Endothelial cell of hepatic sinusoid (primary cell): ENCODE measurements at regions not wholly inside any gene's neighbourhood (a gene's known extent, or its start where the extent isn't known, plus 50 kb on each side); places are given as distances from the start of the nearest gene placed in this dataset.

Source experiments
- in situ Hi-C: cut with HindIII; loops from 2 replicates; pipeline ENCODE4 v1.10.0; 2017; ENCODE audit warnings: low sequenced_read_pairs

DNA sequence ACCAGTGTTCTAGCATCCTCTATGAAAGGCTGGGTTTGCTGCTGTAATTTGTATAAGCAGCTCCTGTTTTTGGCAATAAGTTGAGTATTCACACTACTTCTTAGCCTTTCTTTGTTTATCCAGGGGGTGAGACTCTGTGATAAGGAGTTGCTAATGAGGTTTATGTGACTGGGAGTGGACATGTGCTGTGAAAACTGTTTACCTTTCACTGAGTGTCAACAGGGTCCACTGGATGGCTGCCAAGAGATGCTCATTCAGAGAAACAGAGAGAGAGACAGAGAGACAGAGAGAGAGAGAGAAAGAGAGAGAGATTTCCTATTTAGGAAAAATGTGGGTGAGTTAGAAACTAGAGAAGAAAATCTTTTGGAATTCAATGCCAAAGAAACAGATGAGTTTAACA lies 233.9 kb downstream of the CHIC2 start:
- in situ Hi-C loops = no loop called here

DNA sequence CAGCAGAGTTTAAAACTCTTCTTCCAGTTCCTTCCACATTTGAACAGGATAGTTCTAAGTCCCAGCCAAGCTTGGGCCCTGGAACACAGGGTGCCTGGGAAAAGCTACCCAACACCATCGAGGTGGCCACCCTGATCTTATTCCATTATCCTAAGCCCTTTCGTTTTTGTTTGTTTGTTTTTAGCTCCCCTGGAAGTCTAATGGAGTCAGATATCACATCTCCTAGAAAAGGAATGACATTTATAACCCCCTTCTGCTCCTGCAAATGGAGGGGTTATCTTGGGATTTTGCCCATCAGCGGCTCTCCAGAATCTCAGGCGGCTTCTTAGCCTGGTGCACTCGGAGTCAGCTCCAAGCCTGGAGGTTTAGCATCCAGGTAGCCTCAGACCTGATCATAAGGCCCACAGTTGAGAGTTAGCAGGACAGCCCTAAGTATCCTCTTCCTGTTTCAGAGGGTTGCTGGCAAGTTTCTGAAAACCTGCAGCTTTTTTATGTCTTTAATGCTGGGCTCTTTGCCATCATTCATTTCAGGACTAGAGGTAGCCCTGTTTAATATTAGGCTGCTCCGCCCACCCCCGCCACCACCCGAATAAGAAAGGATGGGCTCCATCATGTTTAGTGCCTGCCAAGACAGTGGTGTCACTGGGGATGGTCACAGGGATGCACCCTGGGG lies 230.0 kb upstream of the LNX1 start:
- in situ Hi-C loops = no loop called here

DNA sequence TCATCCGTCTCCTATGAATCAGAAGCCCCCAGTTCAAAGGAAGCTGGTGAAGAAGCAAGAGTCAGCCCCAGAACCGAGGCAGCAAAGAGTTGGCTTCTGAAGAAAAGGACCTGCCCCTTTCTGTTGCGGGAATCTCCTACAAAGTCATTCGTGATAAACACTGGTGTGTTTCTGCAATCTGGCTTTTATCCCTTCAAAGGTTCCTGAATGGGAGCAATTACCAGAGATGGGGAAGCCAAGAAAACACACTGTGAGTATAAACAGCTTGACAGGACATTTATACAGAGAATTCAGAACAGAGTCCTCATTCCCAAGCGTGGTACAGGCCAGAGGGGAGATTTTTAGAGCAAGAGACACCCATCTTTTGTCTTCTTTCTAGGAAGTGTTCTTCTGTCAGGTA lies 226.8 kb upstream of the LNX1 start:
- in situ Hi-C loops = no loop called here

DNA sequence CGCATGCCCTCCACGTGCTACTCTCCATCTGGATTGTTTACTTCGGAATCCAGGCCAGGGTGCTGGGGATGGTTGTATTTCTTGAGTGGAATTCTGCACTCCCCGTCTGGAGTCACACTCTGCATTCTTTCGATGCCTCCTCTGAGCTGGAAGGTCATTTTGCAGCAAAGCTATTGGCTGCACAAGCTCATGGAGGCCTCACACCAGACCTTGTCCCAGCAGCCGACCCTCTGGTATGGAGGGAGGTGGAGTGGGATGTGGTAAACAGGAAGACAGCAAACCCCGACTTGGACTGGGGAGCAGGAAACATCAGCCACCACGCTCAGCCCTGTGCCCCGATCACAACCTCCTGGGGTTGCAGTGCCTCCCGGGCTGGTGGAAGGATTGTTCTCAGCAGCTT lies 225.3 kb upstream of the LNX1 start:
- in situ Hi-C loops = no loop called here

DNA sequence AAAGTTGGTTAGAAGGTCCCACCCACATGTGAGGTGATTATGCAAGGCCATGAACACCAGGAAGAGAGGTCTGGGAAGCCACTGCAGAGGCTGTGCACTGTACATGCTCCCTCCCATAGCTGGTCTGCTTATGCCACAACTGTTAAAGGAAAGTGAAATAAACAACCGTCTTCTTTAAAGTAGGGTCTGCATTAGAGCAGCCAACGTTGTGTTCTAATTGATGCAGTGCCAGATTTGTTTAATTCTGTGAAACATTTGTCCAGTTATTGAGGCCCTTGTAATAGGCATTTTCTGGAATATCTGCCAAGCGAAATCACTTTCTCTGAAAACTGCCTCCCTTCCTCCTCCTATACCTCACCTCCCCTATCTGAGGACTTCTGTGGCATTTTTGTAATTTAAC lies 224.0 kb upstream of the LNX1 start:
- in situ Hi-C loops = no loop called here

DNA sequence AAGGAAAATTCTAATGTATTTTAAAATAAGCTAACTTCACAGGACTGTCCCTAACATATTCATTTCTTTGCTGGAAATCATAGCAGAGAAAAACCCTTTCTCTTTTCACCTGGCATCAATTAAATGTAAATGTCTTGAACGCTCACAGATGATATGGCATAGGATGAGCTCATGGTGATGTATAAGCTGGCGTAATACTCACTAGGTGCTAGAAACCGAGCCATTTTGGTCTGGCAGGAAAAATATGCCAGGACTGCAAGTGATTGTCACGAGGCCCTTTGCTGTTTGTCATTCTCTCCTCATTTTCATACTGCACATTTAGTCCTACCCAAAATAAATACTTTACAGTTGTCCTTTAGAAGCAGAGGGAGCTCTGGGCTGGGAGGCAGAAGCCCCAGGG lies 222.7 kb upstream of the LNX1 start:
- in situ Hi-C loops = no loop called here

DNA sequence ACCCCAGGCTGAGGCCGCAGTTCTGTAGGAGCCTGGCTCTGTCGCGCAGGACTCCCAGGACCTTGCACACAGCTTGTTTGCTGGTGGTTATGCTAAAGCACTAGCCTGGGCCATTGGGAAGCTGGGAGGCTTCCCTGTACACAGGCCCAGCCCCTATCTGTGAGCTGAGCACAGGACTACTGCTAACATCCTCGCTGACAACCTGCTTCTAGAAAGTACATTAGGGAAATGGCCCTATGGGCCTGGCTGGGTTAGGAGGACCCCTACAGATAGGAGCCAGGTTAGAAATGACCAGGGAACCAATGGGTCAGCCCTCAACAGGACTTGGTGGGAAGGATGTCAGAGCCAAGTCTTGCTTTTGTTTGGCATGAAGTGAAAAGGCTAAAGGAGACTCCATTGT lies 219.4 kb upstream of the LNX1 start:
- in situ Hi-C loops = no loop called here

DNA sequence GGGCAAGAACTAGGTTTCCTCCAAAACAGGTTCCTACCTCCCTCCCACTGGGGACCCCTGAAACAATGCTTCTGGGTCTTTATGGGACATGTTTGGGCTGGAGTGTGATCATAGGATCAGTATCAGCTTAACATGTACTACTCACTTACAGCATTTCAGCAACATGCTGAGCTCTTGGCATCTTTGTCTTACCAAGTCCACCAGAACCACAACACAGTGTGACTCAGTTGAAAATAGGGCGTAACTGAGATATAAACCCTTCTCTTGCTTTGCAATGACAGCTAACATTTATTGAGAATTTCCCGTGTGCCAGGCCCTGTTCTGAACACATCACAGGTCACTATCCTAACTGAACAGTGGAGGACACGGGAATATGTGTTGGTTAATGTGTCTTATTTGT lies 218.5 kb upstream of the LNX1 start:
- in situ Hi-C loops = no loop called here

DNA sequence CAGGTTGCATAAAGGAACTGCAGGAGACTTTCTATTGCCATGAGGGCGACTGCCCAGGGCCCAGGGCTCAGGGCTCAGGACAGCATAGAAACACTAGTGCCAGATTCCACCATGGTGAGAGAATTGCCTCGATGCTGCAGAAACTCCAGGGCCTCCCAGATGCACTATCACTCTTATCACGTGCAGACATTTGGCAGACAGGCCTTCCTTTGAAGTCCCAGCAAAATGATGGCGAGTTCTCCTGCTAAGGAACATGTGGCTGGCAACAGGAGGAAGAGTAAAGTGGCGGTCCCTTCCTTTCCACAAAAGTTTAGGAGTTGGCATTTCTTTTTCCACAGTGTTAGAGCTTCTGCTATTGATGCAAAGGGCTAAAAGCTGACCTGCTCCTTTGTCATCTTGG lies 214.0 kb upstream of the LNX1 start:
- in situ Hi-C loops = no loop called here

DNA sequence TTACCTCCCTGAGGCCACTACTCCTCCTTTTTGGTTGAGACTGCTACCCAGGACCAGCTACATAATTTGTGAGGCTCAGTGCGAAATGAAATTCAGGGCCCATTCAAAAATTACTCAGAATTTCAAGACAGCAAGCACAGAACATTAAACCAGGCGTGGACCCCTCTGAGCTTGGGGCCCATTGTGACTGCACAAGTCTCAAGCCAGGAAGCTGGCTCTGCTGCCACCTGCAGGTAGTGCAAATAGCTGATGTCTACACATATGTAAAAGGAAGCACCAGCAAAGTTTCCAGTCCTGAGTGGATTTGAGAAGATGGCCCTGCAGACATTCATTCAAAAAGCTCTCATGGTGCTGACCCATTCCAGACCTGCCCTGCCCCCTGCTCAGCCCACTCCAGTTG lies 213.4 kb upstream of the LNX1 start:
- in situ Hi-C loops = no loop called here

DNA sequence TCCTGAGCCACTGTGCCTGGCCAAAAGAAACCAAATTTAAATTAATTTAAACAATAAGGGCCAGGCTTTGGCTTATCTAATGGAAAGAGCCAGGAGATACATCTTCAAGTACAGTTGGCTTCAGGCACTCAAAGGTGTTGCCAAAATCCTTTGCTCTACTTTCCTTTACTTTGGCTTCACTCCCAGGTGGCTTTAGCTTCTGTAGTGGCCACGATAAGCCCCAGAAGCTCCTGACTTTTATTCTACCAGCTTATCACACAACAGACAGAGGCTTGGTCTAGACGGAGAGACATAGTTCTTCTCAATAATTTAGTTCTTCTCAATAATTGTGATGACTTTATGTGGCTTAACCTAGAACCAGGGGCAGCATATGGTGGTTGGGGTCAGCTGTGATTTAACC lies 211.2 kb upstream of the LNX1 start:
- in situ Hi-C loops = no loop called here

DNA sequence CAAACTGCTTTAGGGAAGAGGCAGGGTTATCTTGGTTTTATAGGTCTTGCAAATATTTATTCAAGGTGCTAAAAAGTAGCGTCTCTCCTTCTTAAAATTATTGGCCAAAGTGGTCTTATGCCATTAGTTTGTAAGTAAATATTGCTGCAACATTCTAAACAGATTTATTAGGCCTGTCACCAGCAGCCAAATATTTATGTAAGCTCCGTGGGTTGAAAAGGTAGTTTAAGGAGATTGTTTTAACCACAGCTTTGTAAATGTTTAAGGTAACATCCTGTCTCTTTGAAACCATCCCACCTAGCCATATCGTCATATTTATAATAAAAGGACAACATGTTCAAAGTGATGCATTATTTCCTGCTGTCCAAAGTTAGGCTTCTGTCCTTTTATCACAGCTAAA lies 210.1 kb upstream of the LNX1 start:
- in situ Hi-C loops = no loop called here

DNA sequence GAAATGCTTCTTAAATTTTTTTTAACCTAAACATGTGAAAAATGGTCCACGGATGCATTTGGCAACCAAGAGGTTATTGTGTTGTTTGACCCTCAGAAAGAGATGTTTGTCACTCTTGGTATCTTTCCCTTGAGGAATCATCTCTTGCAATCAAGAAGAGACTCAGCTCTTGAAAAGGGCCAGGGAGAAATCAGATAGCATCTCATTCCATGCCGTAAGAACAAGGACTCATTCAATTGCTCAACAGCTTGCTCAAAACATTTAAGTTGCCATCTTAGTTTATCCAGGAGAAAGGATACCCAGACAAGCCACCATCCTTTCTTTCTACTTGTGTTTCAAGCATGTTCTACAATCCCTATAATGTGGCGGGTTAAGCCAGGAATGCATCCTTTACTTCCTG lies 209.5 kb upstream of the LNX1 start:
- in situ Hi-C loops = no loop called here

DNA sequence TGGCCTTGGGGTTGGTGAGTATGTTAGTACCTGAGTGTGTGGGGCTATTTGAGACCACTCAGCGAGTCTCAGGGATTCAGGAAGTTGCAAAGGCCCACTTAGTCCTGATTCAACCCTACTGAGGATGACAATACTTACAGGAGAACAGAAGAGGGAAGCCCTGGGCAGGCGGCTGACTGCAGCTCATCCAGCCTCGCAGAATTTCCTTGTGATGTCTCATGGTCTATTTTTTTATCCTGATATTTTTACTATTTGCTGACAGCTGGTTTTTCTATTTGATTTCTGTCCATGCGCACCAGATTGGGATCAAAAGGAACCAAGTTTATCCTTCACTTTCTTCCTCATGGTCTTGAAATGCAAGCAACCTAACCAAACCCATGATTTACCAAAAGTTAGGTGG lies 201.8 kb upstream of the LNX1 start:
- in situ Hi-C loops = loop anchor here (5.0 kb wide), 1 partner anchor 86 kb away; no protein-coding TSS in a partner anchor

DNA sequence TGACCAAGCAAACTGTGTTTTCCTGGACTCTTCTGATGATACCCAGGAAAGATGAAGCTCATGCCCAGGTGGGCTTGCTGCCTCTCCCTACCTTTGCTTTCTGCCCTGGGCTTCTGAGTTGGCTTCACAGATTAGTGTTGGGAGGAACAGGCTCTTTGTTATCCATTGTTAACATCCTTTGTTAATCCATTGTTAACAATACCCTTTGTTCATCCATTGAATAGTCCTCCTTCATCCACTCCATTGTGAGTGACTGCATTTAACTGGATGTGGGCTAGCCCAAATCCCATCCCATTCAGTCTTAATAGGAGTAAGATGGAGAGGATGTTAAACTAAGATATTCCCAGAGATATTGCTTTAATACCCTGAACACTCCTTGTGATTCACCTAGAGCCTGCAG lies 199.0 kb upstream of the LNX1 start:
- in situ Hi-C loops = loop anchor here (5.0 kb wide), 1 partner anchor 83 kb away; no protein-coding TSS in a partner anchor

DNA sequence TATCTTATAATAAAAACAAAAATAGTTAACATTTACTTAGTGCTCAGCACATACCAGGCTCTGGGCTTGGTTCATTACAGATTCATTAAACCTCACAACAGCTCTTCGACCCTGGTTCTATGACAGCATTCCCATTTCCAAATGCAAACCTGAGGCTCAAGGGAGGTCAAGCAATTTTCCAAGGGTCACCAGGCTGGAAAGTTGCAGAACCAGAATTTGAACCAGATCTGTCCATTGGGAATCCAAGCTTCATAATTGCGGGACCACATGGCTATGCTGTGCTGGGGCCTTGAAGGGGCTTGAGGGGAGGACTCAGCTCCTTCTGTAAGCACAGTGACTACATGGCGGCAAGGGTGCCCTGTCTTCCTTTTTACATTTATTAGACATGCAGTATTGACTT lies 197.3 kb upstream of the LNX1 start:
- in situ Hi-C loops = no loop called here

DNA sequence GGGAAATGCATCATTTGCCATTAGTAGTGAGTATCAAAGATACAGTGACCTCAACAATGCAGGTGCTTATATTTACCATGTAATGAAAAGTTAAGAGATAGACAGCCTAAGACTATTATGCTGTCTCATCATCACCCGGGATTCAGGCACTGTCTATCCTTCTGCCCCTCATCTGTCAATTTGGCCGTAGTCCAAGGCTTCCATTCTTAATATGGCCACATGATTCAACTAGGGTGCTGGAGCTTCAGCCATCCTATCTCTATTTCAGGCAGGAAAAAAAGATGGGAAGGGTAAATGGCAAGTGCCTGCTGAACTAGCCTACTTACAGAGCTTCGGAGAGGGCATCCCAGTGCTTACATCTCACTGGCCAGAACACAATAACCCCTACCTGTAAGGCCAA lies 196.7 kb upstream of the LNX1 start:
- in situ Hi-C loops = no loop called here

DNA sequence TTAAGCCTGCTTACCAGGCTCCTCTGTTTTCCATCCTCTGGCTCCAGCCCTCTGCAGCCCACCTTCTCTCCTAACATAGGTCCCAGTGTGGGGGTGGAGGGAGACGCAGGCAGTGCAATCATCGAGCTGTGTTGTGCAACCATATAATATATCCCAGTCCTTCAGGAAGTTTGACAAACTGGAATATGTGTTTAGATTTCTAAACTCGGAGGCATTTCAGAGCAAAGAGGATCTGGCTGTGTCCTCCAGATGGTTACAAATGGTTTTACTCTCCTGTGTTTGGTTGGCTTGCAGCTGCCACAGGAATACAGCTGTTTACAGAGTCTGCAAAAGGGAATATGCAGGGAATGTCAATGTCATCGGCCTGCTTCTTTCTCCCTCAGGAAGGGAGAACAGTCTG lies 195.3 kb upstream of the LNX1 start:
- in situ Hi-C loops = no loop called here

DNA sequence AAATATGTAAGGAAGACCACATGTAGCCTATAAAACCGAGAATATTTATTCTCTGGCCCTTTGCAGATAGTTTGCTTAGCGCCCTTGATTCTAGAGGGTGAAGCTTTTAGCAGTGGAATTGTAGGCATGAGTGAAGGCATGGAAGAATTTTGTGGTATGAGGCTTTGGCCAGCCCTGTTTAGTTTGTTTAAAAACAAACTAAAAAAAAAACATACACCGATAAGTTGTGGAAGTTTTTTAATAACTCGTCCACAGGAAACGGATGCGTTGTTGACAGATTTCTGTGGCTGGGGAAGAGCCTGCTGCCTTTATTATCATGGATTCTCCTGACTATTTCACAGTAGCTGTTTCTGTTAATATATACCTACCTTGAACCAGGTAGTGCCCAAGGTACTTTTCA lies 194.7 kb upstream of the LNX1 start:
- in situ Hi-C loops = no loop called here

DNA sequence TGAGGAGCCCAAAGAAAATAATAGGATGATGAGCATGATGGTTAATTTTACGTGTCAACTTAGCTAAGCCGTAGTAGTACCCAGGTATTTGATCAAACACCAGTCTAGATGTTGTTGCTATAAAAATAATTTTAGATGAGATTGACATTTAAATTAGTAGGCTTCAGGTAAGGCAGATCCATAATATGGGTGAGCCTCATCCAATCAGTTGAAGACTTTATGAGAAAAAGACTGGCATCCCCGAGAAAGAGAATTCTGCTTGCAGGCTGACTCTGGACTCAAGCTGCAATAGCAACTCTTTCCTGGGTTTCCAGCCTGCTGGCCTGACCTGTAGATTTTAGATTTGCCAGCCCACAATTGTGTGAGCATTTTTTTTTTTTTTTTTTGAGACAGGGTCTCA lies 192.8 kb upstream of the LNX1 start:
- in situ Hi-C loops = no loop called here

DNA sequence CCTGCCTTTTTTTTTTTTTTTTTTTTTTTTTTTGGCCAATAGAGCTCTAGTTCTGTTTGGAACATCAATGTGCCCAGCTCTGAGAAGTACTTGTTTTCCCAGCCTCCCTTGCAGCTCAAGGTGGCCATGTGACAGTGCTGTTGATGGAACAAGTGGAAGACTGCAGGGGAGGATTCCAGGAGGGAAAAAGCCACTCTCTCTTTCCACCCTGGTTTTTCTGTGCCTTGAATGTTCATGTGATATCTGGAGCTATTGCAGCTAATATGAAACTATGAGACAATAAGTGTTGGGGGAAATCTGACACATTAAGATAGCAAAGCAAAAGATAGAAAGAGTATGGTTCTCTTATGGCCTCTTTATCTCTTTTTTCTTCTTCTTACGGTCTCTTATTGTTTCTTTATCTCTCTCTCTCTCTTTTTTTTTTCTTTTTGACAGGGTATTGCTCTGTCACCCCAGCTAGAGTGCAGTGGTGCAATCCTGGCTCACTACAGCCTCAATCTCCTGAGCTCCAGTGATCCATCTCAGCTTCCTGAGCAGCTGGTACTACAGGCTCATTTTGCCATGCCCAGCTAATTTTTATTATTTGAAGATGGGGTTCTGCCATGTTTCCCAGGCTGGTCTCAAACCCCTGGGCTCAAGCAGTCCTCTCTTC lies 192.0 kb upstream of the LNX1 start:
- in situ Hi-C loops = no loop called here

DNA sequence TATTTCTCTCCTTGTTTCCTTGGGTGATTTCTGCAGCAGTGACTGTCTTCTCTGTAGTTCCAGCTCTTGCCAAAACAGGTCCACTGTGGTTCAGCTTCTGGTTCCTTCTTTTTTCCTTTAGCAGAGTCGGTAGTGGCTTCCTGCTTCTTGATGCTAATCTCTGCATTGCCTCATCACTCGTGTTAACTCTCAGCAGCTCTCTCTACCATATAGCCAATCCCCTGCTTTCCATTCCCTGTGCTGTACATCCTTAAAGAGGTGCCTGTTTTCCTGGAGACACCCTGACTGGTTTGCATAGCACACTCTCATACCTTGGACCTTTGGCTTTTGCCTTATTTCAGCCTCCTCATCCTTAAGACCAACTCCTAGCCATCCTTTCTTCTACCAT lies 191.2 kb upstream of the LNX1 start:
- in situ Hi-C loops = no loop called here
